T47D (cell line): ENCODE measurements at regions not wholly inside any gene's neighbourhood (a gene's known extent, or its start where the extent isn't known, plus 50 kb on each side); places are given as distances from the start of the nearest gene placed in this dataset.
"Not testable (repeated sequence)": the region's sequence is repeated elsewhere in the genome, so short reads cannot be mapped to it uniquely, and the experiment has no call there.

Experiments
- DNase-seq, 2 experiments: peaks; one replicate each; pipeline versions ENCODE4 v3.0.0 to v3.0.0-alpha.2; 2011 to 2012; ENCODE audit warnings: low read depth in 1 of 2, low spot score in 1 of 2
- in situ Hi-C: cut with HindIII; loops from 2 replicates; pipeline ENCODE4 v1.10.0; 2016; ENCODE audit warnings: low sequenced_read_pairs, low pct_unique_long_range_greater_than_20kb

DNA sequence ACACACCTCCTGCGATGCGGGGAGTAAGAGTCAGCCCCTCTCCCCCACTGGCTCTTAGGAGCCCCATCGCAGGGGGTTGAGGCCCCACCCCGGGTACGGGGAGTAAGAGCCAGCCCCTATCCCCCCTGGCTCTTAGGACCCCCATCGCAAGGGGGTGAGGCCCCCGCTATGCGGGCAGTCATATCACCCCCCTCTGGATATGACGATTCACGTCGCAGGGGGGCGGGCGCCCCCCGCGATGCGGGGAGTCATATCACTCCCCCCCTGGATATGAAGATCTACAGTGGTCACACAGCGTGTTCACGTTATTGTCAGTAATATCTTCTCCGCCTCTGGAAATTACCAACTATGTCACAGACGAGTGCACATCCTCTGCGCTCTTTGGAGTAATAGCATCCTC lies 61.1 kb downstream of the DEFB131A start:
- in situ Hi-C loops, DNase-seq: not testable (repeated sequence)

DNA sequence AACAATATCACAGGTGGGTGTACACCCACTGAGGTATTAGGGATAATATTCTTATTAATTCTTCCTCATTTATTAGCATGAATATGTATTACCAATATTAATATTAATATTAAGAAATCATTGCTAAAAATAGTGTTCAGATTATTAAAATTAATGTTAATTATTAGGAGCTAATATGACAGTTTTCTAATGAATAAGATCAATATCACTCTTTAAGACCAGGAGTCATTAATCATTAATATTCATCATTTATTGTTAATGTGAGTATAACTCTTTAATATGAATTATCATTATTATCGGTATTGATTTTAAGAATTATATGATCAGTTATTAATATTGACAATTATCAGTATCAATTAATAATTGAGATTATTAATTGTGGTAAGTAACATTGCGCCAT lies 62.5 kb downstream of the DEFB131A start:
- DNase-seq, in situ Hi-C loops: not testable (repeated sequence)

DNA sequence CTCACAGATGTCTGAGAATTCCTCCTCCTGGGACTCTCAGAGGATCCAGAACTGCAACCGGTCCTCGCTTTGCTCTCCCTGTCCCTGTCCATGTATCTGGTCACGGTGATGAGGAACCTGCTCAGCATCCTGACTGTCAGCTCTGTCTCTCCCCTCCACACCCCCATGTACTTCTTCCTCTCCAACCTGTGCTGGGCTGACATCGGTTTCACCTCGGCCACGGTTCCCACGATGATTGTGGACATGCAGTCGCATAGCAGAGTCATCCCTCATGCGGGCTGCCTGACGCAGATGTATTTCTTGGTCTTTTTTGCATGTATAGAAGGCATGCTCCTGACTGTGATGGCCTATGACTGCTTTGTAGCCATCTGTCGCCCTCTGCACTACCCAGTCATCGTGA lies 68.7 kb downstream of the DEFB131A start:
- in situ Hi-C loops, DNase-seq: not testable (repeated sequence)

DNA sequence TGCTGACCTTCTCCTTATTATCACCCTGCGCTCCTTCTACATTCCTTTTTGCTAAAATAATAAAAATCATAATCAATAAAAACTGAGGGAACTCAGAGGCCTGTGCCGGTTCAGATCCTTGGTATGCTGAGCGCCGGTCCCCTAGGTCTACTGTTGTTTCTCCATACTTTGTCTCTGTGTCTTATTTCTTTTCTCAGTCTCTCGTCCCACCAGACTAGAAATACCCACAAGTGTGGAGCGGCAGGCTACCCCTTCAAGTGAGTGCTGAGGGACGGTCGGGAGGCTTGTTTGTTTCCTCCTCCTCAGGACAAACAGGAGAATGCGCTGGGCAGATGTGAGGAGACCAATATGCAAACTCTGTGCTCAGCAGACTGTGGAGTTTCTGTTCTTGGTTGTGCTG lies 75.4 kb downstream of the DEFB131A start:
- in situ Hi-C loops, DNase-seq: not testable (repeated sequence)

DNA sequence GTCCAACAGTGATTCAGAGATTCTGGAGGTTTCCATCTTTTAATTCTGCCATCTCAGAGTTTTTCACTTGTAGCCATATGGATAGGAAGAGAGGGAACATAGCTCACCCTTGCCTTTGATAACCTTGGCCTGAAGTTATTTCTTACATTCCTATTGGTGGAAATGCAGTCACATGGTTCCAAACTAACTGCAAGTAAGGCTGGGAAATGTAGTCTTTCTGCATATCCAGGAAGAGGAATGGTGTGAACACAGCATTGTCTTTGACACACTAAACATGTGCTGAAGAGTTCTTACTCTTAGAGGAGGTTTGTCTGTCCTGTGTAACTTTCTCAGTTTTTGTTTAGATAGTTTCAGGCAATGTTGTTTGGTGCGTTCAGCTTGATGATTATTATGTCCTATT lies 78.7 kb downstream of the DEFB131A start:
- in situ Hi-C loops, DNase-seq: not testable (repeated sequence)

DNA sequence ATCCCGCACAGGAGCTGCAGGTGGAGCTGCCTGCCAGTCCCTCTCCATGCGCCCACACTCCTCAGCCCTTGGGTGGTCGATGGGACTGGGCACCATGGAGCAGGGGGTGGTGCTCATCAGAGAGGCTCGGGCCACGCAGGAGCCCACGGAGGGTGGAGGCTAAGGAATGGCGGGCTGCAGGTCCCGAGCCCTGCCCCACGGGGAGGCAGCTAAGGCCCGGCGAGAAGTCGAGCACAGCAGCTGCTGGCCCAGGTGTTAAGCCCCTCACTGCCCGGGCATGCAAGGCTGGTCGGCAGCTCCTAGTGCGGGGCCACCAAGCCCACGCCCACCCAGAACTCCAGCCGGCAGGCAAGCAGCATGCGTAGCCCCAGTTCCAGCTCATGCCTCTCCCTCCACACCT lies 80.2 kb downstream of the DEFB131A start:
- in situ Hi-C loops, DNase-seq: not testable (repeated sequence)

DNA sequence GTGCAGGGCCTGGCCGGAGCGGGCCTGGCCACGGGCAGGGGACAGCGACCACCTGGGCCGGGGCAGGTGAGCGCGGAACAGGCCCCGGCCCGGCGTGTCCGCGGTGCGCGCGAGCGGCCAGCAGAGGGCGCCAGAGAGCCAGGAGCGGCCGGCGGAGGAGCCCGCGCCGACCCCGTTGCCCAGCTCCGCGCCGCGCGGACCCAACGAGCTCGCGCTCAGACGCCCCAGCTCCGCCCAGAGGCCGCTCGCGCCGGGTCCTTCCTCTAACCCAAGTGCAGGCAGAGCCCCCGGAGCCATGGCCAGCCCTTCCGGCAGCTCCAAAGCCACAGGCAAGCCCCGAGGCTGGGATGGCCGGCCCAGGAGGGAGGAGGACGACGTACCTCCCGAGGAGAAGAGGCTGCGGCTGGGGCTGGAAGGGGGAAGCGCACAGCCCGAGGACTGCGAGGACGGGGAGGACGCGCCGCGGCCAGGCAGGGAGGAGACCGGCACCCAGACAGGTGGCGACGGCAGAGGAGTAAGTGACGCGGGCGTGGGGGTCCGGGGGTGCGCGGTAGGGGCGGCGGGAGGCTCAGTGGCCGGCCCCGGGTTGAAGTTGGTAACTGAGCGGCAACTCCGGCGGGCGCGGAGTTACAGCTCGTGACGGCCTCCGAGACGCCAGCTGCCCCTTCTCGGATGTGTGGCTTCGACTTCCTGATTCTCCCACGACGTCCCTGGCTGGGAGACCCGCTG lies 88.1 kb downstream of the DEFB131A start:
- in situ Hi-C loops, result not testable (repeated sequence)
- DNase-seq, result peak; percentile 30

DNA sequence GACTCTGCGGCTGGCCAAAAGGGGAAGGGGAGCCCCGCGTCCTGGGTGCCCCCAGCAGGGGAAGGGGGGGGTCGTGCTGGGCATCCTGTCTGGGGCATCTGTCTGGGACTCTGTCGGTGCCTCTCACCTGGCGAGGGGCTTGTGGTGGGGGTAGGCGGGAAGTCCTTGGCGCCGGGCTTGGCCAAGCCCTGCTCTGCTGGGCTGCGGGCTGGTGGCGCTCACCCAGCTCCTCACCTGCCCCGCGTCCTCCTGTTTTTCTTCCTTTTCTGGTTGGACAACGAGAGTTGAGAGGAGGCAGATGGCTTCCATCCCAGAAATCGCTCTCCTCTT lies 88.6 kb downstream of the DEFB131A start:
- in situ Hi-C loops, DNase-seq: not testable (repeated sequence)

DNA sequence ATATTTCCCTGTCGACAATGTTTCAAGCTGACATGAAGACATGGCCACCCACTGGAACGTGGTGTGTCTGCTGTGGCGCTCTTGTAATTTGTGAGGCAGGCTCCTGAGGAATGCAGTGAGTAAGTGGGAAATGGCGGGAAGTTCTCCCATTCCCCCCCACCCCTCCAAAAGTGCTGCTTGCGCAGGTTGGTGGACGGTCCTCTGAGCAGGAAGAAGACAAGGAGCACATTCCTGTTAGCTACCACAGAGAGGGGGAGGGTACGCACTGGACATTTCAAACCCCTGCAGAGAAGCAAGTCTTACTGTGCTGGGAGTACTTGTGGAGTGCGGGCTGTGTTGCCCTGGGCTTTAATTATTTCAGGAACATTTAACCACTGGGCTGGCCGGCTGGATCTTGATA lies 92.9 kb downstream of the DEFB131A start:
- DNase-seq, in situ Hi-C loops: not testable (repeated sequence)

DNA sequence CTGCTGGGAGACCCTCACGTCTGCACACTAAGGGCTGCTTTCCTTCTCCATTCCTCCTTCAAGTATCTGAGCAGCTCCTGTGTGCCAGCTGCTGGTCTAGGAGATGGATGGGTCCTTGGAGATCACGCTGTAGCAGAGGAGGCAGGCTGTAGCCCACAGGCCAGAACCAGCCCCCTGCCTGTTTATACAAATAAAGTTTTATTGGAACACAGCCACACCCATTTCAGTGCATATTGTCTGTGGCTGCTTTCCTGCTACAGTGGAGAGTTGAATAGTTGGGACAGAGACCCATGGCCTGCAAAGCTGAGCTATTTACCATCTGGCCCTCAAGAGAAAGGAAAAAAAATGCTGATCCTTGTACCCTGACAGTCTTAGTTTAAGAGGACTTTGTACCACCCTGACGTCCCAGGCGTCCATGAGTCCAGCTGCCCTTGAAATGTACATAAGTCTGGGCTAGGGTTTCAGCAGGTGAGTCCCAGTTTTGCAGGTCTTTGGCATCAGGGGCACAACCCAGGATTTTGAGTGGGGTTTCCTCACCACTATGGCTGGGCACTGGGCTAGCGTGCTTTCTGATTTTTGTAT lies 95.8 kb downstream of the DEFB131A start:
- in situ Hi-C loops, DNase-seq: not testable (repeated sequence)

DNA sequence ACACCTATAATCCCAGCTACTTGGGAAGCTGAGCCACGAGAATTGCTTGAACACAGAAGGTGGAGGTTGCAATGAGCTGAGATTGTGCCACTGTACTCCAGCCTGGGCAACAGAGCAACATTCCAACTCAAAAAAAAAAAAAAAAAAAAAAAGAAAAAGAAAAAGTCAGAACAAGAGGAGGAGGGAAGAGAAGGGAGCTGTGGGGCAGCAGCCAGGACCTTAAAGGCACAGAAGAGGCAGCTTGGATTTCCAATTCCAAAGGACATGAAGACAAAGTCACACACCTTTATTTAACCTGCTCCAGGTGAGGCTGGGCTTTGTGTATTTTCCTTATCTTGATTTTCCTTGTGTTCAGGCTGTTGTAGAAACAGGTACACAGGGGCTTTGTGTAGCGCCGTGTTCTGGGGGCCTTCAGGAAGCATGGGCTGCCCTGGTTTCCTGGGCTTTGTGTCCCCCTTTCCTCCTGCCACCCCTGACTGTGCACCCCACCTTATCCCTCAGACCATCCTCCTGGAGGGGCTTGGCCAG lies 97.2 kb downstream of the DEFB131A start:
- DNase-seq, in situ Hi-C loops: not testable (repeated sequence)

DNA sequence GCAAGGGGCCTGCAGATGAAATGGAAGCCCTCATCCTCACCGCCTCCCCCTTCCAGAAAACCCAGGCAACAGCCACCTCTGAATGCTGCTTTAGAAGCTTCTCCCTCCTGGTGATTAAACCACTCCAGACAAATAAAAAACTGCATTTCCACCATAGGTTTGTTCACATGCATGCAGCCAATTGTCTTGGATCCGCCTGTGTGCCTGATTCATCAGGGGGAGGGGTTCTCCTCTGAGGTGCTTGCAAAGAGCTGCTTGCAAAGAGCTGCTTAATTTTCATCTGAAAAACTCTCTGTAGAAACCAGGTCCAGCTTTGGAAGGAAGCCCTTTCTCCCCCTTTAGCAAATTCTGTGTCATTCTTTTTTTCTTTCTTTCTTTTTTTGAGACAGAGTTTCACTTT lies 100.6 kb downstream of the DEFB131A start:
- in situ Hi-C loops, DNase-seq: not testable (repeated sequence)

DNA sequence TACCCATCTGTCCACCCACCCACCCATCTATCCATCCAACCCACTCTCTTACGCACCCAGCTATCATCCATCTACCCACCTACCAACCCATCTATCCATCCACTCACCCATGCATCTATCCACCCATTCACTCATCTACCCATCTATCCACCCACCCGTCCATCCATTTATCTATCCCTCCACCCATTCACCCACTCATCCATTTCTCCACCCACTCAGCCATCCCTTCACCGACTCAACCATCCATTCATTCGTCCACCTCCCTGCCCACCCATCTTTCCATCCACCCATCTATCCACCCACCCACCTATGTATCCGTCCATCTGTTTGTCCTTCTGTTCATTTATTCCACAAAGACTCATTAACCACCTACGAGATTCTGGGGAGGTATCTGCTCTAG lies 103.3 kb downstream of the DEFB131A start:
- in situ Hi-C loops, DNase-seq: not testable (repeated sequence)

DNA sequence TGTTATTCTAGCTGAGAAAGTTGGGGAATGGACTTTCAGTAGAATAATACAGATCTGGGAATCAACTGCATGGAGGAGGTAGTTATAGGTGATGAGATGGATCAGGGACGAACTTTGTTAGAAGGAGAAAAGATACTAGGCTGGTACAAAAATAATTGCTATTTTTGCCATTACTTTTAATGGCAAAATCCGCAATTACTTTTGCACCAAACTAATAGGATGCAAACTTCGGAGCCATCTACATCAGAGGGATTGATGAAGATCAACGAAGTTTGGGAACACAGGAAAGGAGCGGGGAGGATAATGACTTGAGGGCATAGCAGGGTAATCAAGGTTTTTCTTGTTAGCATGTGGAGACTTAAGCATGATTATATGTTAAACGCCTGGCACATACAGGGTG lies 111.9 kb downstream of the DEFB131A start:
- in situ Hi-C loops, DNase-seq: not testable (repeated sequence)

DNA sequence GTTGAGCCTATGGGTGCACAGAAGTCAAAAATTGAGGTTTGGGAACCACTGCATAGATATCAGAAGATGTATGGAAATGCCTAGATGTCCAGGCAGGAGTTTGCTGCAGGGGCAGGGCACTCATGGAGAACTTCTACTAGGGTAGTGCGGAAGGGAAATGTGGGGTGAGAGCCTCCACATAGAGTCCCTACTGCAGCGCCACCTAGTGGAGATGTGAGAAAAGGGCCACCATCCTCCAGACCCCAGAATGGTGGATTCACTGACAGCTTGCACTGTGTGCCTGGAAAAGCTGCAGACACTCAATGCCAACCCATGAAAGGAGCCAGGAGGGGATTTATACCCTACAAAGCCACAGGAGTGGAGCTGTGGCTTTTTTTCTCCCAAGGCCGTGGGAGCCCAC lies 133.7 kb downstream of the DEFB131A start:
- DNase-seq, in situ Hi-C loops: not testable (repeated sequence)

DNA sequence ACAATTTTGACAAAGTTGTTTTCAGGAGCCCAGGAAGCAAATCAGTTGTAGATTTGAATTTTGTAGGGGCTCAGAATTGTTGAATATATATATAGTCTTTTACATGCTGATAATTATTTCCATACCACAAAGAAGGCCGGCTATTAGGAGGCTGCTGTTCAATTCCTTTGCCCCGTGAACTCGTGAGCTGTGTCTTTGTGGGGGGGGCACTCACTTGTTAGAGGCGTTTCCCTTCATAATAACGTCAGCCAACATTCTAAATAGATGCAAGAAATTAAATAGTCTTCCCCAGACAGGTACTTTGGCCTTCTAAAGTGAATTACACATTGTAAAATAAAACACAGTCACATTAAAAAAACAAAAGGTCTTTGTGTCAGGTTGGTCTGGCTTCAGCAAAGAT lies 138.7 kb downstream of the DEFB131A start:
- in situ Hi-C loops, DNase-seq: not testable (repeated sequence)
